HG03175 (cell line): ENCODE measurements at regions not wholly inside any gene's neighbourhood (a gene's known extent, or its start where the extent isn't known, plus 50 kb on each side); places are given as distances from the start of the nearest gene placed in this dataset.

ENCODE experiments used
- ATAC-seq: cut with Tn5 transposase; IDR thresholded peaks from one replicate; pipeline ENCODE4 v1.9.1; 2021; ENCODE audit warnings: mild to moderate bottlenecking, moderate library complexity; ENCODE audit not compliant: unreplicated experiment

- ATAC-seq: no peak
Observed at GRCh38 chr13:33735276-33735675, 82.7 kb upstream of the RFC3 start.

- ATAC-seq: no peak
Observed at GRCh38 chr13:33739254-33739653, 78.7 kb upstream of the RFC3 start.

- ATAC-seq: no peak
Observed at GRCh38 chr13:33740134-33740538, 77.8 kb upstream of the RFC3 start.

GRCh38 chr13:33742321-33742720 is 75.6 kb upstream of the RFC3 start:
- no peak for ATAC-seq

GRCh38 chr13:33743438-33744368 is 74.2 kb upstream of the RFC3 start:
- peak; percentile 72 for ATAC-seq

DNA sequence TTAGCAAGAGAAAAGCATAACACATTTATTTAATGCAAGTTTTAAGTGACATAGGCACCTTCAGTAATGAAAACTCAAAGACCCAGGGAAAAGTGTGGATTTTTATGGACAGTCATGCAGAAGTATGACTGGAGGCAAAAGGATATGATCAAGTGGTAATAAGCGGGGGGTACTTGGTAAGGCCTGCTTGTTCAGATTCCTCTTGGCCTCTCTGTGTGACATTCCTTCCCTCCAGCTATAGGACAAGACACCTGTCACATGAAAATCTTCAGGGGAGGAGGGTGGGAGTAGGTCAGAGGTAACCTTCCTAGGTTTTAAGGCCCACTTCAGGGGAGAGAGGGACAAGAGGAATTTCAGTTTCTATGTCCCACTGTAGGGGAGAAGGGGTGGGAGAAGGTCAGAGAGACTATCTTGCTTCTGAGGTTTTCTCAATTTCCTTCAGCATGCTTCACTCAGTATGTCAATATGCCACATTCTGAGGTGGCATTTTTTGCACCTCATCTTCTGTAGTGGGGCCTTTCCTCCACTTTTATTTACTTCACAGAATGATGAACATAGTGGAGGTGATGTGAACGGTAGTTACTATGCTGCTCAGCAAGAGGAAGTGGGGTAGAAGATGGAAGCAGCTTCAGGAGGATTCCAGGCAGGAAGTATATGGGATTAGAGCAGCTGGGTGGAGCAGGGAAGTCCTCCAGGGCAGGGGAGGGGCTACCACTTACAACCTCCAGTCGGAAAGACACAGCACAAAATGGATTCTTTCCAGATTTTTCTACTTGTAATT is 73.2 kb upstream of the RFC3 start:
- no peak for ATAC-seq

DNA sequence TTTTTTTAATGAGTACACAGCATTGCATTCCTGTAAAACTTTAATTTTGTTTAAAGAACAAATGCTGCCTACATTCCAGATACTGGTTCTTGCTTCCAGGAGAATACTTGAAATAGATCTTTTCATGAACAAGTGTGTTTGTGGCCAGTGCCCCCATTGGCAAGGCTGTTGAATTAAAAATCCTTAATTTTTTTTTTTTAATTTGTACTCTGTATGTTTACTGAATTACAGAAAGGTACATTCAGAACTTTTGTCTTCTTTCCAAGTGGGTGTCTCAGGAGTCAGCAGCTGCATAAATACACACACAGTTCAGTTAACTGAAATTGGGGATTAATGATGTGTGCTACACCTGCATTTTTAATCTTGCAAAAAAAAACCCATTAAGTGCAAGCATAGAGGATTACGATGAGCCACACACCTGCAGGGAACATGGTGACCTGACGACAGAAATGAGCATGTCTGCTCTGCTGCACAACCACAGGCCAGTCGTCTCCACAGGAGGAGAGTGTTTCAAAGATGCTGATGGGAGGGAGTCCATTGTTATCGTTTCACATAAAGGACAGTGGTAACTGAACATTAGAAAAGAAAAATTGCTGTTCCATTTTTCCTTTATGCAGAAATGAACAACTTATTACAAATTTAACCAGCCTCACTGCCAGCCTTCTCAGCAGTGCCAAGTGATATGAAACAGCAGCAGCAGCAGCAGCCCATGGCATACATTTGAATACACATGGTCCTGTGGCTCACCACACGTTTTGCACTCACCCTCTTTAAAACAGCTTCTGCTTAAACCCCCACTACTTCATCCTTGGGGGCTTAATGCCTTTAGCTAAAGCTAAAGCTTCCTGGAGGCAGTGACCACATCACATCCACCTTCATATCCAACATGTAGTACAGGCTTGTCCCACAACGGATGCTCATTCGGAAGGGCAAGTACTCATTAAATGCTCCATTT is 72.3 kb upstream of the RFC3 start:
- ATAC-seq: peak; percentile 48

- ATAC-seq: no peak
Observed at GRCh38 chr13:33746867-33747266, 71.1 kb upstream of the RFC3 start.

GRCh38 chr13:33751151-33751550 is 66.8 kb upstream of the RFC3 start:
- no peak for ATAC-seq

DNA sequence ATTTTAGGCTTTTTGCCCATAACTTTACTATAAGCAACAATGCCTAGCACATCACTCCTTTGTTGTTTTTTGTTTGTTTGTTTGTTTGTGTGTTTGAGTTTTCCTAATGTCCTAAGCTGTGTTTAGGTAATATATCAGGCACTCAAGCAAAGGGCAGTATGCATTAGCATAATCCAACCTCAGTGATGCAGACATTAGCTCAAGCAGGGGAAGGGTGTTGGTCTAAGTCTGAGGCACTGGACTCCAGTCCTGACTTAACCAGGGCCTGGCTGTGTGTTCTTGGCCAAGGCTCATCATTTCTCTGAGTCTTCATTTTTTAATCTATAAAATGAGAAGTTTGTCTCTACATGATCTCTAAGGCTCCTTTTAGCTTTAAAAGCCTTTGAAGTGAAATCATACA is 65.9 kb upstream of the RFC3 start:
- ATAC-seq: no peak

DNA sequence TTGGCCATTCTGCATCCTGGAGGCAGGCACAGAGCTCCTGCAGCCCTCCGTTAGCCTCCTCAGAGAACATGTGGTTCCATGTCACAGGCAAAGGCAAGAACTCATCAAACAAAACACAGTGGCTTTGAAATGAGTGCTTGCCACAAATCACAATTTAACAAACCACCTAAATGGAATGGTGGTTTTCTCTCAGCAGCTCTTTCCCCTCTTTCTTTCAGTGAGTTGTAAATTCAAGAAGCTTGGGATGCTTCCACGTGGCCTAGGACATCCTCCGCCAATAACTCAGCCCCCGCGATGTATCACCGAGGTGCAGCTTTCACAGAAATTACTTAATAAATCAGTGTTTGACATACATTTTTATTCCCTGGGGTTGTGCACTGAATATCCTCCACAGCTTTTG is 65.4 kb upstream of the RFC3 start:
- ATAC-seq: no peak

DNA sequence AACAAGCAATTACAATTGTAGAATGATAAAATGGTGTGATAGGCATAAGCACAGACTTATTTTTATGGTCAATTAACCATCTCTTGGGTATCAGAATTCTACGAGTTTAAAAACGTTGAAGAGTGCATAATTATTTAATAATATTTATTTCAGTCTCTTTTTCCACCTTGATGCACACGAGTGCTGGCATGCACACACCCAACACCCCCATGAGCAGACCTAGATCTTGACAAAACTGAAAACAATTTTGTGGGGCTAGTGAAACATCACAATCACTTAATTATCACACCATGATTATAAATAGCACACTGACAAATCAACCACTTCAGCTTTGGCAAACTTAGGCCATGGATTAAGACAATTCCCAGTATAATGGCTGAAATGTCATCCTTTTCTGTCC is 61.0 kb upstream of the RFC3 start:
- no peak for ATAC-seq

DNA sequence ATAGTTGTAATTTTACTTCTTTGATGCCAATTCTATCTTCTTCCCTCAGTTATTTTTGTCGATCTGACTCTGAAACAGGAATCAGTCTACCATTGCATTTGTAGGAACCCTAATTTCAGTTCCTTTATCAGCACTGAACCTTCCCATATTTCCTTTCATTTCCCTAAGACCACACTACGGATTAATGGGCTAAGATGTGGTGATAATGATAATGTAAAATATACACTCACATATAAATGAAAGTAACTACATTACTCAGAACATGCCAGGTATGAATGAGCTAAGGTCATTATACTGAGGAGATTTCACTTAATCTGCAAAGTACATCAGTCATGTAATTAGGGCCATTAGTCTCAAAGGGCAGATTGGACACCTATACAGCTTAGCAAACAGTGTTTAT is 60.2 kb upstream of the RFC3 start:
- ATAC-seq: peak; percentile 69

- ATAC-seq: peak; percentile 58
Observed at GRCh38 chr13:33758113-33758512, 59.8 kb upstream of the RFC3 start.

- no peak for ATAC-seq
Observed at GRCh38 chr13:33761740-33762139, 56.2 kb upstream of the RFC3 start.

DNA sequence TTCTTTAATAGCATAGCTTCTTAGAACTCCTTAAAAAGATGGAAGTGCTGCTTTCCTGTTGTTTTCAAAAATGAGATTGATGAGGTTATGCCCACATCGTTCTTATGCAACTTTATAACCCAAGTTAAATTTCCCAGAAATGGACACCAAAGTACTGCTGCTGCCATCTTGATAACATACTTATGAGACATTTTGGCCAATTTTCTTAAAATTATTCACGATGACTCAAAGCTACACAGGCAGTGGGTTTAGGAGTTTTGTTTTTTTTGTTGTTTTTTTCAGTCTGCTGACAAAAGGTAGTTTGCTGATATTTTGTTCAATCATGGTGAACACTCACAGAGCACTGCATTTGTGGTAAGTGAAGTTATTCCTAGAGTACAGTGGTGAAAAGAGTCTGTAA is 54.9 kb upstream of the RFC3 start:
- ATAC-seq: no peak

- ATAC-seq: no peak
Observed at GRCh38 chr13:33764716-33765115, 53.2 kb upstream of the RFC3 start.

GRCh38 chr13:33766329-33767123 is 51.4 kb upstream of the RFC3 start:
- no peak for ATAC-seq

GRCh38 chr13:33767140-33767539 is 50.8 kb upstream of the RFC3 start:
- ATAC-seq: no peak
